GM23338 (cell line): ENCODE measurements at regions not wholly inside any gene's neighbourhood (a gene's known extent, or its start where the extent isn't known, plus 50 kb on each side); places are given as distances from the start of the nearest gene placed in this dataset.

Experiments used
- CREB1 ChIP-seq: fragments of 250-450 bp; sonication (Bioruptor Pico); IDR thresholded peaks from 2 replicates; pipeline ENCODE4 v1.5.0; 2020; ENCODE audit warnings: low read depth, mild to moderate bottlenecking, moderate library complexity
- CTCF ChIP-seq, 2 experiments: fragments of 200-600 bp in 1 of 2; sonication (generic) in 1 of 2; conservative IDR thresholded peaks; 2 replicates each; pipeline versions ENCODE4 v1.5.1 to v1.6.1; 2016 to 2017; ENCODE audit warnings: antibody characterized with exemption in 2 of 2, low read depth in 2 of 2, mild to moderate bottlenecking in 2 of 2, moderate library complexity in 1 of 2
- EZH2 ChIP-seq: fragments of 200-600 bp; sonication (generic); IDR thresholded peaks from one replicate; pipeline ENCODE4 v1.8.0; 2017; ENCODE audit warnings: antibody characterized with exemption, mild to moderate bottlenecking, low read depth; ENCODE audit not compliant: unreplicated experiment
- EZH2phosphoT487 ChIP-seq: fragments of 200-600 bp; sonication (generic); IDR thresholded peaks from one replicate; pipeline ENCODE4 v1.8.1; 2018; ENCODE audit warnings: antibody characterized with exemption; ENCODE audit not compliant: unreplicated experiment
- POLR2AphosphoS5 ChIP-seq: IDR thresholded peaks from 2 replicates; pipeline ENCODE4 v1.6.1; 2016; ENCODE audit warnings: antibody characterized with exemption, low read depth
- REST ChIP-seq: IDR thresholded peaks from one replicate; pipeline ENCODE4 v1.6.1; 2018; ENCODE audit warnings: antibody characterized with exemption; ENCODE audit not compliant: unreplicated experiment
- STAT1 ChIP-seq: IDR thresholded peaks from one replicate; pipeline ENCODE4 v1.6.1; 2016; ENCODE audit warnings: antibody characterized with exemption; ENCODE audit not compliant: unreplicated experiment
- ZNF114 ChIP-seq: fragments of 250-450 bp; sonication (Bioruptor Pico); IDR thresholded peaks from 2 replicates; pipeline ENCODE4 v1.5.0; 2020; ENCODE audit warnings: mild to moderate bottlenecking, moderate library complexity
- ZNF331 ChIP-seq: fragments of 250-450 bp; sonication (Bioruptor Pico); IDR thresholded peaks from 2 replicates; pipeline ENCODE4 v1.5.0; 2020; ENCODE audit warnings: low read depth, mild to moderate bottlenecking, moderate library complexity

- TF ChIP-seq CTCF (conservative IDR thresholded peaks at IDR 0.05; ENCODE audit: low read depth in 2 of 2) (0 out of 4 replicates have a peak, but pooled peaks of 1 of the 2 experiments have one; percentile 1), EZH2 (no peak), REST (no peak), EZH2phosphoT487 (no peak), POLR2AphosphoS5 (no peak), CREB1 (no peak), ZNF114 (CRISPR knock-in tag) (no peak), STAT1 (no peak), ZNF331 (CRISPR knock-in tag) (no peak)
These were observed 181.3 kb upstream of the USP24 start for GRCh38 chr1:55396381-55396891.
